ENCODE measurements at regions not wholly inside any gene's neighbourhood (a gene's known extent, or its start where the extent isn't known, plus 50 kb on each side); places are given as distances from the start of the nearest gene placed in this dataset.
"Not testable (repeated sequence)": the region's sequence is repeated elsewhere in the genome, so short reads cannot be mapped to it uniquely, and the experiment has no call there.

DNA sequence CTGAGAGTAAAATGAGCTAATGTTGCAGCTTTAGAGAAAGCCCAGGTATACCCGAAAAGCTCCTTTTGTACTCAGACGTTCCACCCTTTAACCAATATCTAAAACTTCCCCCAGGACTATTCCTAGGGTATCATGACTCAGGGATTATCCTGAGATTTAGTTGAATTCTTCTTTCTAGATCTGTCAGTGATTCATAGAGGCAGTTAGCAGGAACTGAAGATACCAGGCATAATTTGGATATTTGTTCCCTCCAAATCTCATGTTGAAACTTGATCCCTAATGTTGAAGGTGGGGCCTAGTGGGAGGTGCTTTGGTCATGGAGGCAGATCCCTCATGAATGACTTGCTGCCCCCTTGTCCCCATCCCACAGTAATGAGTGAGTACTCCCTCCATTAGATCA, 161.2 kb upstream of the LRP1B start:
- TF ChIP-seq, protein P1, sequence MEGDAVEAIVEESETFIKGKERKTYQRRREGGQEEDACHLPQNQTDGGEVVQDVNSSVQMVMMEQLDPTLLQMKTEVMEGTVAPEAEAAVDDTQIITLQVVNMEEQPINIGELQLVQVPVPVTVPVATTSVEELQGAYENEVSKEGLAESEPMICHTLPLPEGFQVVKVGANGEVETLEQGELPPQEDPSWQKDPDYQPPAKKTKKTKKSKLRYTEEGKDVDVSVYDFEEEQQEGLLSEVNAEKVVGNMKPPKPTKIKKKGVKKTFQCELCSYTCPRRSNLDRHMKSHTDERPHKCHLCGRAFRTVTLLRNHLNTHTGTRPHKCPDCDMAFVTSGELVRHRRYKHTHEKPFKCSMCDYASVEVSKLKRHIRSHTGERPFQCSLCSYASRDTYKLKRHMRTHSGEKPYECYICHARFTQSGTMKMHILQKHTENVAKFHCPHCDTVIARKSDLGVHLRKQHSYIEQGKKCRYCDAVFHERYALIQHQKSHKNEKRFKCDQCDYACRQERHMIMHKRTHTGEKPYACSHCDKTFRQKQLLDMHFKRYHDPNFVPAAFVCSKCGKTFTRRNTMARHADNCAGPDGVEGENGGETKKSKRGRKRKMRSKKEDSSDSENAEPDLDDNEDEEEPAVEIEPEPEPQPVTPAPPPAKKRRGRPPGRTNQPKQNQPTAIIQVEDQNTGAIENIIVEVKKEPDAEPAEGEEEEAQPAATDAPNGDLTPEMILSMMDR (IDR thresholded peaks at IDR 0.05 in 8 of 11, conservative IDR thresholded peaks at IDR 0.05 in 3 of 11): no peak
- TF ChIP-seq POLR2A (IDR thresholded peaks at IDR 0.05): no peak
- no peak for TF ChIP-seq POLR2AphosphoS5 (IDR thresholded peaks at IDR 0.05)
- H3K27me3 ChIP-seq (replicated peaks in 1 of 7): no peaks in the 10 kb centered on the region
- no peak for DNase-seq
- H3K4me3 ChIP-seq: no peak overlapping the region
- H3K4me1 ChIP-seq: no peaks in the 10 kb centered on the region
- no peaks in the 10 kb centered on the region for H3K9me3 ChIP-seq
- intact Hi-C loops (cut with DNase I; ENCODE audit: low total_unique reads): no loop called here
- 80 to 94% (median 87%) methylated on average over 2 of the region's 2 CpGs for WGBS, 5 donors
- no peak overlapping the region for H3K27ac ChIP-seq
- H3K36me3 ChIP-seq: no peaks in the 10 kb centered on the region

DNA sequence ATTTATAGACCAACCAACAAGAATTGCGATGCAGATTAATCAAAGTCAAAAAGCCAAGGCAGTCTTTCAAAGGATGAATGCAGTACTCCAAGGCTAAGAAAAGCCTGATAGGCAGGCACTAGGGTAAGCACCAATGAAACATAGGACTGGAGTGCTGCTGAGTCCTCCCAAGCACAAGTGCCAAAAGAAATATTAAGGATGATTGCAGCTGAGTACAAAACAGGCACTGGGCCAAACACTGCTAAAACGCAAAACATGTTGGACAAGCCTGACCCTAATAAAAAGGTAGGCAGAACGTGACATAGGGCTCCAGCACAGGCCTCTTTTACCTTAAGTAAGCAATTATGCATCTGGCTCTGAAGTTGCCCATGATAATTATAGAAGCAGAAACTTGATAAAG, 160.1 kb upstream of the LRP1B start:
- Histone ChIP-seq H3K4me3 (no peak overlapping the region), H3K4me1 (no peaks in the 10 kb centered on the region), H3K27me3 (replicated peaks in 1 of 7) (no peaks in the 10 kb centered on the region), H3K27ac (no peak overlapping the region), H3K9me3 (no peaks in the 10 kb centered on the region), H3K36me3 (no peaks in the 10 kb centered on the region)
- no peak for DNase-seq
- WGBS, 5 donors: 69 to 86% (median 80%) methylated on average over 3 of the region's 3 CpGs
- TF ChIP-seq POLR2AphosphoS5 (IDR thresholded peaks at IDR 0.05) (no peak), POLR2A (IDR thresholded peaks at IDR 0.05) (no peak)
- TF ChIP-seq, protein P1 (IDR thresholded peaks at IDR 0.05 in 8 of 11, conservative IDR thresholded peaks at IDR 0.05 in 3 of 11): no peak
- intact Hi-C loops (cut with DNase I; ENCODE audit: low total_unique reads): no loop called here

DNA sequence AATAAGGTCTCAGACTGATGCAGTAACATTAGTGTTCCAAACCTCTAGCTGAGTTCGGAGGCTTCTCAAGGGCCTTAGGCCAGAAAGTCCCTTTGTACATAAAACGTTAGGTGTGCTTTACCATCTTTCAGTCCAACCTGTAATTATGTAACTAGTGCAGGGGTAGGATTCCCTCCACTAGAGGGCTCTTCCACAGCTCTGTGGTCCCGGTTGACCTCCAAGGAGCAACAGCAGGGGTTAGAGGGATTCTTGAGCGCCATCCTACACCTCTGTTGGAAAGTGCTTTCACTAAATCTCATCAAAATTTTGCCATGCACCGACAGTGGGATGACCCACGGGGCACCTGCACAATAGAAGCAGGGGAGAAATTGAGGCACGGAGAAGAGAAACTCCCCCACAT, 155.8 kb upstream of the LRP1B start:
- Histone ChIP-seq H3K27ac (no peak overlapping the region), H3K9me3 (no peaks in the 10 kb centered on the region), H3K4me1 (no peaks in the 10 kb centered on the region), H3K27me3 (replicated peaks in 1 of 7) (no peaks in the 10 kb centered on the region), H3K4me3 (no peak overlapping the region), H3K36me3 (no peaks in the 10 kb centered on the region)
- 57 to 73% (median 63%) methylated on average over 7 of the region's 7 CpGs for WGBS, 5 donors
- intact Hi-C loops (cut with DNase I; ENCODE audit: low total_unique reads): no loop called here
- TF ChIP-seq POLR2AphosphoS5 (IDR thresholded peaks at IDR 0.05): no peak
- no peak for TF ChIP-seq POLR2A (IDR thresholded peaks at IDR 0.05)
- TF ChIP-seq, protein P1 (IDR thresholded peaks at IDR 0.05 in 8 of 11, conservative IDR thresholded peaks at IDR 0.05 in 3 of 11): no peak
- no peak for DNase-seq

DNA sequence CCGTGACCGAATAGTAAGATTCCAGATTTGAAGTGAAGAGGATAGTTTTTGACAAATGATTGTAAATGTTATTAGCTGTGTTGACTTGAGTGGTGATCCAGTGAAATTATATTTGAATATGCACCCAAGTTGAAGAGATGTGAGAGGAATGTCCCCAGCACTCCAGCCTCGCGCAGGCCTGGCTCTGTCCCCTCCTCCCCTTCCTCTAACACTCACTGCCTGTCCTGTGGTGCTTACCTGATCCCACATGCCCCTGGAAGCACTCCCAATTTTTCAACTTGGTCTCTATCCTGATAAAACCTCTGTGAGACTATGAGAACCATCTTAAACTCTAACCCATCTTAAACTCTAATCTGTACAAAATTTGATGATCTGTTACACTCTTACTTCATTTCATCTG, 154.7 kb upstream of the LRP1B start:
- TF ChIP-seq POLR2AphosphoS5 (IDR thresholded peaks at IDR 0.05) (no peak), POLR2A (IDR thresholded peaks at IDR 0.05) (no peak)
- TF ChIP-seq, protein P1 (IDR thresholded peaks at IDR 0.05 in 8 of 11, conservative IDR thresholded peaks at IDR 0.05 in 3 of 11): no peak
- H3K9me3 ChIP-seq: no peaks in the 10 kb centered on the region
- no peak overlapping the region for H3K27ac ChIP-seq
- no peak overlapping the region for H3K4me3 ChIP-seq
- no peak for DNase-seq
- H3K27me3 ChIP-seq (replicated peaks in 1 of 7): no peaks in the 10 kb centered on the region
- no peaks in the 10 kb centered on the region for H3K4me1 ChIP-seq
- no peaks in the 10 kb centered on the region for H3K36me3 ChIP-seq
- intact Hi-C loops (cut with DNase I; ENCODE audit: low total_unique reads): no loop called here
- WGBS, 5 donors: 75 to 93% (median 91%) methylated on average over 4 of the region's 4 CpGs

DNA sequence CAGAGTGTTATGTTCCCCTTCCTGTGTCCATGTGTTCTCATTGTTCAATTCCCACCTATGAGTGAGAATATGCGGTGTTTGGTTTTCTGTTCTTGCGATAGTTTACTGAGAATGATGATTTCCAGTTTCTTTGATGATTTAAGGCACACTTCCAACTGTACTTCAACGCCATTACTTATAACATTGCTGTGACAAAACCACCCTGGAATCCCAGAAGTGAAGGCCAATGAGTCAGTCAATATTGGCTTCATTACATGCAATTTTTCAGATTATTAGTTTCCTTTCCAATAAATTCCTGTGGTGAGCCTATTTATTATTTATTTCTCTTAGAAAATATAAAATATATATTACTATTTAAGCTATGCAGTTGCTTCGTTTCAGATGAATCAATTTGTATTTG, 153.5 kb upstream of the LRP1B start:
- H3K27ac ChIP-seq; H3K4me3 ChIP-seq; DNase-seq; H3K4me1 ChIP-seq; H3K9me3 ChIP-seq; intact Hi-C loops (cut with DNase I; ENCODE audit: low total_unique reads); H3K27me3 ChIP-seq (replicated peaks in 1 of 7); H3K36me3 ChIP-seq: not testable (repeated sequence)
- WGBS, 5 donors: 82 to 89% (median 85%) methylated on average over 4 of the region's 4 CpGs
